ENCODE measurements at regions not wholly inside any gene's neighbourhood (a gene's known extent, or its start where the extent isn't known, plus 50 kb on each side); places are given as distances from the start of the nearest gene placed in this dataset.

DNA sequence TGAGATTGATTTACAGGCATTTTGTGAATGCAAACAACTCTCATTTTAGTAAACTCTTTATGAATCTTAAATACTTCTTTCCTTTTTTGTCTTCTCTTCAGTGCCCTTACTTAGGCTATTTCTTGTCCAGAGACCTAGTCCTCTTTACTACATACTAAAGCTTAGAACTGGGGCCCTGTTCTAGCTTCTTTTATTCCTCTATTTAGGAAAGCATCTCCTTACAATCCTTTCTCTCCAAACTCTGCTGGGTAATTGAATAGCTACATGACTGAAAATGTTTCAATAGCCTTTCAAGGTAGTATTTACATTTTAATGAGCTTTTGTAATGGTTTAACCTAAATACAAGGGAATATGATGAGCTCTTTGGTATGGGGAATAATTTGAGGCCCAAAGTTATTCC is 1701.5 kb upstream of the TENM3 start:
- TF ChIP-seq, protein P1, sequence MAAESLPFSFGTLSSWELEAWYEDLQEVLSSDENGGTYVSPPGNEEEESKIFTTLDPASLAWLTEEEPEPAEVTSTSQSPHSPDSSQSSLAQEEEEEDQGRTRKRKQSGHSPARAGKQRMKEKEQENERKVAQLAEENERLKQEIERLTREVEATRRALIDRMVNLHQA (CRISPR knock-in tag; IDR thresholded peaks at IDR 0.05) = no peak
- TF ChIP-seq ZMYM3 (CRISPR knock-in tag; IDR thresholded peaks at IDR 0.05) = no peak
- TF ChIP-seq THYN1 (CRISPR knock-in tag; IDR thresholded peaks at IDR 0.05; ENCODE audit: borderline replicate concordance, low read depth) = no peak
- Histone ChIP-seq H4K20me1 (ENCODE audit: insufficient read depth, low read length) (no peaks in the 10 kb centered on the region), H3K4me3 (replicated peaks in 1 of 3; ENCODE audit: insufficient read depth in 1 of 3, low read depth in 2 of 3, low read length in 3 of 3) (no peak overlapping the region), H3K9ac (ENCODE audit: insufficient read depth, low read depth, low read length) (no peak overlapping the region), H3K4me1 (ENCODE audit: insufficient read depth, low read length) (no peaks in the 10 kb centered on the region), H3K4me2 (ENCODE audit: low read depth, low read length) (no peak overlapping the region), H3K36me3 (replicated peaks in 1 of 2; ENCODE audit: control insufficient read depth in 1 of 2, insufficient read depth in 2 of 2, low read length in 2 of 2) (no peaks in the 10 kb centered on the region), H3K9me3 (ENCODE audit: low read length) (no peaks in the 10 kb centered on the region), H3K27ac (ENCODE audit: extremely low read length, insufficient read depth, low read length) (no peak overlapping the region), H2AFZ (ENCODE audit: low read length) (no peak overlapping the region), H3K79me2 (ENCODE audit: insufficient read depth, low read length) (no peaks in the 10 kb centered on the region), H3K27me3 (ENCODE audit: control insufficient read depth in 1 of 2, insufficient read depth in 2 of 2, low read length in 2 of 2) (no peaks in the 10 kb centered on the region)
- no peak for ATAC-seq
- no TSS peak for BruUV-seq (replicated peaks)
- intact Hi-C loops (cut with micrococcal nuclease; ENCODE audit: unreplicated experiment) = no loop called here
- ChIA-PET POLR2A (no interaction called here), CTCF (ENCODE audit: low intra/inter-chr PET ratio, low total read pairs) (no interaction called here)
- FAIRE-seq = no peak
- in situ Hi-C loops (cut with HindIII; ENCODE audit: extremely low pct_ligation_motif_present, low pct_unique_long_range_greater_than_20kb) = no loop called here
- no peak for DNase-seq (ENCODE audit: low spot score)

DNA sequence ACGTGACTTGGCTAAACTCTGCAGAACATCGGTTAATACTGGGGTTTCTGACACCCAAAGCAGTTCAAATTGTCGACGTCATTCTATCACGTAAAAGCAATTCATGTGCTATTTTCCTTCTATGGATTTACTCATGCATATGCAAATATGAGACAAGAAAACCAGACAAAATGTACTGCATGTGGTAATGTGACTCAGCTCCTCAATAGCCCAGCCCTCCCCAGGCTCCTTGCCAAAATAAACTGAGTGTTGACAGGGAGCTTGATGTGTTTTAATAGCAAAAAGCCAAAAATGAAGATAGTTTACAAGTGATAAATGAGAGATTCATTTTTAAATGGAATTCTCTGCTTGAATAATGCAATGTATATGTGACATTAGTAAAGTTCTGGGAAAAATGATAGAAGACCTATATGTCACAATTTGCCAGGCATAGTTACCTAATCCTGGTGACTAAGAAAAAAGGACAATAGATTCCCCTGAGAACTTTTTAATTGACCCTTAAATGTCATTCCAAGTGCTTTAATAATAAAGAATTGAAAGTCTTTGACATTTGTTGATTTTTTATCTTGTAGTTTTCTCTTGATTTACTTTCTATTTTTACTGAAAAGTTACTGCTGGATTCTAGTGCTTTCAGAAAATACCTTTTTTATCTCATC is 1700.6 kb upstream of the TENM3 start:
- no peak overlapping the region for H3K27ac ChIP-seq (ENCODE audit: extremely low read length, insufficient read depth, low read length)
- H3K4me2 ChIP-seq (ENCODE audit: low read depth, low read length) = no peak overlapping the region
- TF ChIP-seq CREB1 (IDR thresholded peaks at IDR 0.05) (peak; percentile 41; the same call in 1 of the 2 replicates), CREB1 (CRISPR knock-in tag; IDR thresholded peaks at IDR 0.05) (no peak), ZKSCAN1 (IDR thresholded peaks at IDR 0.05; ENCODE audit: low read length) (no peak), ATF1 (CRISPR knock-in tag; IDR thresholded peaks at IDR 0.05) (no peak)
- ChIA-PET POLR2A (no interaction called here), CTCF (ENCODE audit: low intra/inter-chr PET ratio, low total read pairs) (no interaction called here)
- no TSS peak for BruUV-seq (replicated peaks)
- H3K4me1 ChIP-seq (ENCODE audit: insufficient read depth, low read length) = no peaks in the 10 kb centered on the region
- WGBS (ENCODE audit: low lambda C conversion rate) = 1% methylated on average over 5 of the region's 5 CpGs
- H3K36me3 ChIP-seq (replicated peaks in 1 of 2; ENCODE audit: control insufficient read depth in 1 of 2, insufficient read depth in 2 of 2, low read length in 2 of 2) = no peaks in the 10 kb centered on the region
- no peaks in the 10 kb centered on the region for H3K9me3 ChIP-seq (ENCODE audit: low read length)
- FAIRE-seq (no peak), ATAC-seq (no peak), DNase-seq (ENCODE audit: low spot score) (no peak)
- no peaks in the 10 kb centered on the region for H3K79me2 ChIP-seq (ENCODE audit: insufficient read depth, low read length)
- no peaks in the 10 kb centered on the region for H3K27me3 ChIP-seq (ENCODE audit: control insufficient read depth in 1 of 2, insufficient read depth in 2 of 2, low read length in 2 of 2)
- no peak overlapping the region for H3K4me3 ChIP-seq (replicated peaks in 1 of 3; ENCODE audit: insufficient read depth in 1 of 3, low read depth in 2 of 3, low read length in 3 of 3)
- H4K20me1 ChIP-seq (ENCODE audit: insufficient read depth, low read length) = no peaks in the 10 kb centered on the region
- H3K9ac ChIP-seq (ENCODE audit: insufficient read depth, low read depth, low read length) = no peak overlapping the region
- in situ Hi-C loops (cut with HindIII; ENCODE audit: extremely low pct_ligation_motif_present, low pct_unique_long_range_greater_than_20kb) (no loop called here), intact Hi-C loops (cut with micrococcal nuclease; ENCODE audit: unreplicated experiment) (no loop called here)
- no peak overlapping the region for H2AFZ ChIP-seq (ENCODE audit: low read length)

Data from HepG2 (cell line).